A549 (cell line): ENCODE measurements at regions not wholly inside any gene's neighbourhood (a gene's known extent, or its start where the extent isn't known, plus 50 kb on each side); places are given as distances from the start of the nearest gene placed in this dataset.

Experiments used
- CTCF ChIP-seq: fragments of >200 bp; sonication (Bioruptor Twin); formaldehyde crosslinking; IDR thresholded peaks from 3 replicates; pipeline ENCODE4 v1.5.1; 2016
- EP300 ChIP-seq, 2 experiments: fragments of >200 bp; sonication (Bioruptor Twin); formaldehyde crosslinking; IDR thresholded peaks; 2 replicates in 1 of 2; 3 replicates in 1 of 2; pipeline ENCODE4 v1.6.1; 2016 to 2017
- HEYL ChIP-seq: fragments of 250-450 bp; sonication (Bioruptor Pico); IDR thresholded peaks from 2 replicates; pipeline ENCODE4 v1.8.0; 2021; ENCODE audit warnings: mild to moderate bottlenecking, moderate library complexity
- MAX ChIP-seq: IDR thresholded peaks from 2 replicates; pipeline ENCODE4 v1.6.1; 2012
- POLR2A ChIP-seq: IDR thresholded peaks from 2 replicates; pipeline ENCODE4 v1.6.1; 2012; ENCODE audit warnings: mild to moderate bottlenecking, low read length
- RAD21 ChIP-seq, 2 experiments: fragments of >200 bp in 1 of 2; sonication (Bioruptor Twin) in 1 of 2; formaldehyde crosslinking in 1 of 2; IDR thresholded peaks in 1 of 2; conservative IDR thresholded peaks in 1 of 2; 2 replicates in 1 of 2; 3 replicates in 1 of 2; pipeline ENCODE4 v1.6.1; 2012 to 2018; ENCODE audit warnings: inconsistent platforms in 1 of 2
- REST ChIP-seq: fragments of 200-600 bp; sonication (generic); IDR thresholded peaks from 2 replicates; pipeline ENCODE4 v1.6.1; 2016; ENCODE audit warnings: antibody characterized with exemption, mild to moderate bottlenecking, moderate library complexity
- RFX5 ChIP-seq: fragments of 450-650 bp; IDR thresholded peaks from 2 replicates; pipeline ENCODE4 v1.7.1; 2014; ENCODE audit warnings: antibody characterized with exemption, mild to moderate bottlenecking, moderate library complexity
- USF2 ChIP-seq: fragments of 450-650 bp; IDR thresholded peaks from 2 replicates; pipeline ENCODE4 v1.6.1; 2014; ENCODE audit warnings: antibody characterized with exemption
- ZSCAN20 ChIP-seq: fragments of 250-450 bp; sonication (Bioruptor Pico); IDR thresholded peaks from 2 replicates; pipeline ENCODE4 v1.8.0; 2022; ENCODE audit warnings: mild to moderate bottlenecking, moderate library complexity

GRCh38 chr7:52936750-52937149, 98.7 kb upstream of the POM121L12 start:
- TF ChIP-seq POLR2A (no peak), MAX (no peak), CTCF (no peak), HEYL (CRISPR knock-in tag) (no peak), EP300 (IDR thresholded peaks at IDR 0.05) (no peak), USF2 (no peak), RFX5 (no peak), RAD21 (conservative IDR thresholded peaks at IDR 0.05 in 1 of 2, IDR thresholded peaks at IDR 0.05 in 1 of 2) (no peak), REST (no peak), ZSCAN20 (CRISPR knock-in tag) (no peak)
